DND-41 (cell line): ENCODE measurements at regions not wholly inside any gene's neighbourhood (a gene's known extent, or its start where the extent isn't known, plus 50 kb on each side); places are given as distances from the start of the nearest gene placed in this dataset.

Source experiments
- ATAC-seq: fragments of 200-7000 bp; cut with Tn5 transposase; 3 replicates; pipeline ENCODE4 v1.9.1; 2021; ENCODE audit warnings: low read depth; ENCODE audit not compliant: insufficient read depth
- DNase-seq: peaks from one replicate; pipeline ENCODE4 v3.0.0-alpha.2; 2020
- H2AFZ ChIP-seq: 2 replicates; pipeline ENCODE4 v1.6.0; 2012; ENCODE audit warnings: low read depth, low read length
- H3K27ac ChIP-seq: 2 replicates; pipeline ENCODE4 v1.5.1; 2012; ENCODE audit warnings: low read length, inconsistent platforms
- H3K27me3 ChIP-seq: fragments of 200-600 bp; sonication (generic); 2 replicates; pipeline ENCODE4 v1.6.0; 2012; ENCODE audit warnings: low read length, mild to moderate bottlenecking, inconsistent platforms; ENCODE audit not compliant: insufficient read depth, poor library complexity
- H3K36me3 ChIP-seq: 2 replicates; pipeline ENCODE4 v1.5.1; 2012; ENCODE audit warnings: low read length, inconsistent platforms; ENCODE audit not compliant: insufficient read depth
- H3K4me1 ChIP-seq: 2 replicates; pipeline ENCODE4 v1.5.1; 2012; ENCODE audit warnings: mild to moderate bottlenecking, low read length; ENCODE audit not compliant: insufficient read depth
- H3K4me2 ChIP-seq: 2 replicates; pipeline ENCODE4 v1.6.0; 2012; ENCODE audit warnings: mild to moderate bottlenecking, moderate library complexity, low read length, inconsistent platforms; ENCODE audit not compliant: insufficient read depth
- H3K4me3 ChIP-seq, 2 experiments: fragments of 200-600 bp in 1 of 2; shearing (Covaris generic) in 1 of 2; 2 replicates each; pipeline ENCODE4 v1.5.1; 2012 to 2016; ENCODE audit warnings: inconsistent platforms in 2 of 2, low read length in 2 of 2, mild to moderate bottlenecking in 2 of 2, low read depth in 1 of 2, moderate library complexity in 1 of 2
- H3K79me2 ChIP-seq: 2 replicates; pipeline ENCODE4 v1.6.0; 2012; ENCODE audit warnings: low read length, inconsistent platforms; ENCODE audit not compliant: insufficient read depth
- H3K9ac ChIP-seq: 2 replicates; pipeline ENCODE4 v1.6.0; 2012; ENCODE audit warnings: low read depth, mild to moderate bottlenecking, inconsistent platforms, low read length, moderate library complexity
- H3K9me3 ChIP-seq: 2 replicates; pipeline ENCODE4 v1.5.1; 2012; ENCODE audit warnings: low read length, moderate library complexity, mild to moderate bottlenecking, inconsistent platforms; ENCODE audit not compliant: insufficient read depth, severe bottlenecking
- H4K20me1 ChIP-seq: 2 replicates; pipeline ENCODE4 v1.6.0; 2012; ENCODE audit warnings: low read length; ENCODE audit not compliant: insufficient read depth
- CTCF ChIP-seq: IDR thresholded peaks from 2 replicates; pipeline ENCODE4 v1.5.1; 2012; ENCODE audit warnings: borderline replicate concordance, low read length, moderate library complexity, mild to moderate bottlenecking; ENCODE audit not compliant: poor library complexity, severe bottlenecking; ENCODE audit errors: extremely low read depth
- EZH2 ChIP-seq: IDR thresholded peaks from 3 replicates; pipeline ENCODE4 v1.6.1; 2012; ENCODE audit warnings: borderline replicate concordance, low read depth, mild to moderate bottlenecking, moderate library complexity, low read length, inconsistent platforms; ENCODE audit not compliant: severe bottlenecking

GRCh38 chr4:38455092-38455862 lies 208.7 kb upstream of the KLF3 start:
- ATAC-seq = no peak
- no peak overlapping the region for H3K27ac ChIP-seq
- TF ChIP-seq CTCF (no peak), EZH2 (no peak)

GRCh38 chr4:38456096-38456495 lies 207.9 kb upstream of the KLF3 start:
- TF ChIP-seq EZH2 (no peak), CTCF (no peak)
- Histone ChIP-seq H3K4me1 (no peaks in the 10 kb centered on the region), H3K27me3 (no peaks in the 10 kb centered on the region)

More at GRCh38 chr4:38455092-38455862, 208.7 kb upstream of the KLF3 start:
- Histone ChIP-seq H3K4me3 (no peak overlapping the region), H2AFZ (no peak overlapping the region), H3K9ac (no peak overlapping the region), H4K20me1 (no peaks in the 10 kb centered on the region), H3K4me2 (no peak overlapping the region), H3K9me3 (no peaks in the 10 kb centered on the region), H3K4me1 (no peaks in the 10 kb centered on the region), H3K79me2 (no peaks in the 10 kb centered on the region), H3K36me3 (no peaks in the 10 kb centered on the region), H3K27me3 (no peaks in the 10 kb centered on the region)
- no peak for DNase-seq

GRCh38 chr4:38461342-38461741 lies 202.7 kb upstream of the KLF3 start:
- no peak overlapping the region for H2AFZ ChIP-seq
- H3K79me2 ChIP-seq = no peaks in the 10 kb centered on the region
- ATAC-seq (no peak), DNase-seq (no peak)
- H3K36me3 ChIP-seq = no peaks in the 10 kb centered on the region
- H3K27ac ChIP-seq = no peak overlapping the region
- no peak overlapping the region for H3K4me2 ChIP-seq
- no peak overlapping the region for H3K4me3 ChIP-seq
- no peaks in the 10 kb centered on the region for H4K20me1 ChIP-seq
- no peaks in the 10 kb centered on the region for H3K27me3 ChIP-seq
- H3K9me3 ChIP-seq = no peaks in the 10 kb centered on the region
- H3K4me1 ChIP-seq = no peaks in the 10 kb centered on the region
- no peak for TF ChIP-seq EZH2
- H3K9ac ChIP-seq = no peak overlapping the region

More at GRCh38 chr4:38456096-38456495, 207.9 kb upstream of the KLF3 start:
- no peaks in the 10 kb centered on the region for H4K20me1 ChIP-seq
- H2AFZ ChIP-seq = no peak overlapping the region
- no peak overlapping the region for H3K4me3 ChIP-seq
- ATAC-seq (no peak), DNase-seq (no peak)
- H3K27ac ChIP-seq = no peak overlapping the region
- no peak overlapping the region for H3K9ac ChIP-seq
- no peak overlapping the region for H3K4me2 ChIP-seq
- H3K9me3 ChIP-seq = no peaks in the 10 kb centered on the region
- no peaks in the 10 kb centered on the region for H3K79me2 ChIP-seq
- no peaks in the 10 kb centered on the region for H3K36me3 ChIP-seq

- Histone ChIP-seq H3K4me2 (no peak overlapping the region), H3K9me3 (peaks cover 5% of the 10 kb centered on the region), H2AFZ (no peak overlapping the region), H3K4me1 (no peaks in the 10 kb centered on the region), H3K79me2 (no peaks in the 10 kb centered on the region), H3K27me3 (no peaks in the 10 kb centered on the region), H3K27ac (no peak overlapping the region), H3K4me3 (no peak overlapping the region), H4K20me1 (no peaks in the 10 kb centered on the region), H3K36me3 (no peaks in the 10 kb centered on the region), H3K9ac (no peak overlapping the region)
- TF ChIP-seq CTCF = no peak
- no peak for TF ChIP-seq EZH2
- ATAC-seq (no peak), DNase-seq (no peak)
Observed at GRCh38 chr4:38462367-38463055, 201.5 kb upstream of the KLF3 start.
